Large intestine (tissue), 3 donors: ENCODE measurements at regions not wholly inside any gene's neighbourhood (a gene's known extent, or its start where the extent isn't known, plus 50 kb on each side); places are given as distances from the start of the nearest gene placed in this dataset.

Experiments
- DNase-seq, 2 donors: peaks; one replicate each; pipeline versions ENCODE4 v3.0.0 to v3.0.0-alpha.2; 2013
- H3K27ac ChIP-seq: one replicate; pipeline ENCODE4 v1.5.1; 2013; ENCODE audit warnings: low read length
- H3K27me3 ChIP-seq: 2 replicates; pipeline ENCODE4 v1.6.1; 2013; ENCODE audit warnings: low read length; ENCODE audit not compliant: control insufficient read depth, insufficient read depth
- H3K36me3 ChIP-seq: 2 replicates; pipeline ENCODE4 v1.6.1; 2013; ENCODE audit warnings: low read length; ENCODE audit not compliant: control insufficient read depth, insufficient read depth
- H3K4me1 ChIP-seq: one replicate; pipeline ENCODE4 v1.6.1; 2013; ENCODE audit warnings: low read length; ENCODE audit not compliant: control insufficient read depth, insufficient read depth
- H3K4me3 ChIP-seq: one replicate; pipeline ENCODE4 v1.5.1; 2013; ENCODE audit warnings: low read length
- H3K9me3 ChIP-seq: one replicate; pipeline ENCODE4 v1.6.1; 2013; ENCODE audit warnings: mild to moderate bottlenecking, low read depth, low read length, moderate library complexity; ENCODE audit not compliant: control insufficient read depth
- WGBS: methylation state at CpG from one replicate; pipeline ENCODE4 v1.1.5; 2013; ENCODE audit warnings: low lambda C conversion rate; ENCODE audit not compliant: insufficient coverage; 5-methylcytosine and 5-hydroxymethylcytosine counted together

DNA sequence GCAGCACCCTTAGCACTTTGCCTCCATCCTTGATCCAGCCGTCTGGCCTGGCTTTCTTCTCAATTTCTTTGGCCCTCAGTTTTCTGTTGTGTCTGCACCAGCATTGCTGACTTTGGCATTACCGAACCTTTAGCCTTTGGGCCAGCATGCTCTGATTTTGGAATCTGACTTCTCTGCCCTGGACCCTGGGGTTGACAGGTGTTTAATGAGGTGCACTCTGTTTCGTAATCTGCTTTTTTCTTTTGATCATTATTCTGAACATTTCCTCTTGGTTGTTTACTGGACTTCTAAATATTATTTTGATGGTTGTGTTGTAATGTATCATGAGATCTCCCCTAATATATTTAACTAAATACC, 71.5 kb upstream of the ENPP6 start:
- H3K36me3 ChIP-seq: no peaks in the 10 kb centered on the region
- H3K4me3 ChIP-seq: no peak overlapping the region
- no peak overlapping the region for H3K27ac ChIP-seq
- H3K4me1 ChIP-seq: peaks cover 6% of the 10 kb centered on the region
- 100% methylated on average over 1 of the region's 3 CpGs for WGBS
- no peaks in the 10 kb centered on the region for H3K27me3 ChIP-seq
- no peak for DNase-seq
- no peaks in the 10 kb centered on the region for H3K9me3 ChIP-seq

DNA sequence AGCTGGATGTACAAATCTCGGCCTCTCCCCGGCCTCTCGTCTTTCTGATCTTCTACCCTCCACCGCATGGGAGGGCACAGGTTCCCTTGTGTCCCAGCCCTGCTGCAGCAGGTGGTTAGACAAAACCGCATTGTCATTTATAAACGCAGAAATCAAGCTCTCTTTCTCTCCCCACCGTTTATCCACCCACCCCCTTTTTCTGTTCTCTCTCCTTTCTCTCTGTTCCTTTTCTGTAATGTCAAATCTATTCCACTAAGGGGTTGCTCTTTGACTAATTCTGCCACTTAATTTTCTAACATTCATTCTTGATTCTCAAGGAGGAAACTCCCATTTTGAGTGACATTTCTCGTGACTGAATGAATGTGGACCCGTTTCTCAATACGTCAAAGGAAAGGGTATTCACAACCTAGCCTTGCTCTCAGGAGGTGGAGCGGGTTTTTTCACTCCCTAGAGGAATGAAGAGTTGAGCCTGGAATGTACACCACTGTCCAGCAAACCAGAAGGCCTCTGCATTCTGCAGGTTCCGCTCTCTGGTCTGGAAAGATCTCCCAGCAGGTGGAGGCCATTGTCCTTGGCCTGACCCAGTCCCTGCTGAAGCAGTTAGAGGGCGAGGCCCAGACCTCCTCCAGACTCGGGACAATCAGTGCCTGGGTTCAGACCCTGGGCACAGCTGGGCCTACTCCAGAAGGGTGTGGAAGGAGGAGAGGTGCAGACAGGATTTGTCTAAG, 70.9 kb upstream of the ENPP6 start:
- no peak for DNase-seq
- H3K27ac ChIP-seq: no peak overlapping the region
- WGBS: 38% methylated on average over 1 of the region's 14 CpGs

DNA sequence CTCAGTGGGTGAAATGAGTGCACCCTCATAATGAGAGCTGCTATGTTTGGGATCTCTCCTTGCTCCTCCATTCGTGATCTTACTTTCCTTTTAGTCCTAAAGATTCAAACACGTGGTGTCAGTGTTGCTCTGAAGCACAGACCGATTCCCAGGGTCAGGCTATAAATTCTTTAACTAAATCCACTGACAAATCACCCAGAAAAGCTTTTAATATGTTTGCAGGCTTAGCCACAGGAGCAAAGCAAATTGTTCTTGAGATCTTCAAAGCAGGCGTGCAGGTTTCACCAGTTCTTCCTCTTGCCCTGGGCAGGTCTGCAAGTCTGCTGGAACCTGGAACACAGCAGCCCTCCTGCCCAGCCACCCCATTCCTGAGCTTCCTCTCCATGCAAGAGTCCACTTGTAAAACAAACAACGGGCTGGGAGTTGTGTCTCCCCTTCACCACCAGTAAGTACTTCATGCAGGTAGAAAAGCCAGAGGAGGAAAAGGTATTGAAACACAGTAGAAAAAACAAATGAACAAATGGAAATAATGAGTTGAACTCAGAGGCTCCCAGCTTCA, 70.1 kb upstream of the ENPP6 start:
- WGBS: no CpG with 5 or more reads among the region's 5 CpGs
- peaks cover 8% of the 10 kb centered on the region for H3K4me1 ChIP-seq
- peak in 1 of 2 donors; percentile 68 for DNase-seq
- H3K4me3 ChIP-seq: no peak overlapping the region
- no peaks in the 10 kb centered on the region for H3K9me3 ChIP-seq
- no peaks in the 10 kb centered on the region for H3K36me3 ChIP-seq
- H3K27me3 ChIP-seq: no peaks in the 10 kb centered on the region
- peak overlapping the region; percentile 18 for H3K27ac ChIP-seq

More for the DNA sequence above, 70.9 kb upstream of the ENPP6 start:
- H3K36me3 ChIP-seq: no peaks in the 10 kb centered on the region
- H3K9me3 ChIP-seq: no peaks in the 10 kb centered on the region
- peaks cover 6% of the 10 kb centered on the region for H3K4me1 ChIP-seq
- no peak overlapping the region for H3K4me3 ChIP-seq
- no peaks in the 10 kb centered on the region for H3K27me3 ChIP-seq

DNA sequence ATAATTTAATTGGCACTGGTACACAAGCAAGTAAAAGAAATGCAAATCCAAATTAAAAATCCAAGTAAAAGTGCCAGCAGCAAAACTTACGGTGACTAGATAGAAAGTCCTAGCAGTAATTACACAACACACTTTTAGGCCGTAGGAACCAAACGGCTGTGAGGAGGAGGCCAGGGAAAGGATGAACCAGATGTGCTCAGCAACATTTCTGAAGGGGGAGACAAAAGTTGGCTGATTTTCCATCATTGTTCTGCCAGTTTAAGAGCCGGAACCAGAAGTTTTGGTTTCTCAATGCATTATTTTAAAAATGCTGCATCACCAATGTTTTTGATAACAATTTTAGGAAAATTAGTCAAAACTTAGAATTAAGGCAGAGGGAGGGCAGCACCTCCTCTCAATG, 68.7 kb upstream of the ENPP6 start:
- H3K9me3 ChIP-seq: no peaks in the 10 kb centered on the region
- DNase-seq: no peak
- H3K27me3 ChIP-seq: no peaks in the 10 kb centered on the region
- H3K4me3 ChIP-seq: no peak overlapping the region
- H3K4me1 ChIP-seq: peaks cover 17% of the 10 kb centered on the region
- no peaks in the 10 kb centered on the region for H3K36me3 ChIP-seq
- WGBS: 80% methylated on average over 1 of the region's 4 CpGs
- no peak overlapping the region for H3K27ac ChIP-seq

DNA sequence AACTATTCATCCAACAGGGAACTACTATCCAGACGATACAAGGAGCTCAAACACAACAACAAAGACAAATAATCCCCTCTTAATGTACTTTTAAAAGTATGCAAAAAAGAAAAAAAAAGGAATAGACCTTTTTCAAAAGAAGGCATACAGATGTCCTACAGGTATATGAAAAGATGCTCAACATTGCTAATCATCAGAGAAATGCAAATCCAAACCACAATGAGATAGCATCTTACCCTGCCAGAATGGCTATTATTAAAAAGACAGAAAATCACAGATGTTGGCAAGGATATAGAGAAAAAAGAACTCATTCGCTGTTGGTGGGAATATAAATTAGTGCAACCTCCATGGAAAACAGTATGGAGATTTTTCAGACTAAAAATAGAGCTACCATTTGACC, 67.1 kb upstream of the ENPP6 start:
- WGBS: 100% methylated on average over 2 of the region's 2 CpGs
- H3K4me3 ChIP-seq: no peak overlapping the region
- no peaks in the 10 kb centered on the region for H3K9me3 ChIP-seq
- no peaks in the 10 kb centered on the region for H3K27me3 ChIP-seq
- DNase-seq: no peak
- H3K27ac ChIP-seq: no peak overlapping the region
- no peaks in the 10 kb centered on the region for H3K36me3 ChIP-seq
- peaks cover 17% of the 10 kb centered on the region for H3K4me1 ChIP-seq

DNA sequence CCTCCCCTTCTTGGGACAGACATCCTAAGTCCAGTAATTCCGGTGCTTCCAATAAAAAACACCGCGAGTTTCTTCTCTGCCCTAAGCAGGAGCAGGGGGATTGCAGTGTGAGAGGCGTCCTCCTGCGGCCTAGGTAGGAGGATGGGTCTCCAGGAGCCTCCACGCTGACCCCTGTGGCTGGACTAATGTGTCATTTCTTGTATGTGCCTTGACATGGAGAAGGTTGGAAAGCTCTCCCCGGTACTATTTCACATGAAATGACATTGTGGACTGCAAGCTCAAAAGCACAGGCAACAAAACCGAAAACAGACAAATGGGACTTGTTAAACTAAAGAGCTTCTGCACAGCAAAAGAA, 66.6 kb upstream of the ENPP6 start:
- no peak overlapping the region for H3K4me3 ChIP-seq
- DNase-seq: no peak
- no peaks in the 10 kb centered on the region for H3K27me3 ChIP-seq
- H3K36me3 ChIP-seq: no peaks in the 10 kb centered on the region
- H3K27ac ChIP-seq: no peak overlapping the region
- no CpG with 5 or more reads among the region's 8 CpGs for WGBS
- H3K9me3 ChIP-seq: no peaks in the 10 kb centered on the region
- H3K4me1 ChIP-seq: peaks cover 17% of the 10 kb centered on the region

DNA sequence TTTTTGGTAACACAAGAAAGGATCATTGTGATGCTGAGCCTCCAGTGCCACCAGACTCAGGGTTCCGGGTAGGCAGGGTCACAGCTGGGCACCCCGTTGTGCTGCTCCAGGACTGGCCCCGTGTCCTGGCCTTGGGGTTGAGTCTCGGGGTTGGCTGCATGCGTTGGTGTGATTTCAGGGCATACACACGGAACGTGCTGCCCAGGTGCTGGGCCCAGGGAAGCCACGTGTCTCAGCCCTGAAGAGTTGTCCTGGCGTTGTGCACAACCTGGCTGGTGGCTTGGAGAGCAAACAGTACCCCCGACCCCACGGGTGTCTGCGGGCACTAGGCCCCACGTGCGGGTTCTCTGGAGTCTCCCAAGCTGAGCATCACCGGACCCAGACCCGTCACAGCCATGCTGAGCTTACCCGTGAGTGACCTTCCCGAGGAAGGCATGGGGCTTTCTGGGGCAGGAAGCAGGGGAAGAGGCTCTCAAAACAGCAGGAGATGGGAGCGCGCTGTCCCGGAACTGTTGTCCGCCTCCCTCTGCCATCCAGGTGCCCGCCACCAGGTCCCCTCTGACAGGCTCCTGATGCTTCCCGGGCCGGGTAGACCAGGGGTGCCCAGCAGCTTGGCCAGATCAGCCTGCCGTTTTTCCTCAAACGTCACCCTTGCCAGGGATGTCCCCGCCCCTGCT, 66.1 kb upstream of the ENPP6 start:
- Histone ChIP-seq H3K27ac (no peak overlapping the region), H3K27me3 (no peaks in the 10 kb centered on the region), H3K9me3 (no peaks in the 10 kb centered on the region), H3K4me1 (peaks cover 17% of the 10 kb centered on the region), H3K36me3 (no peaks in the 10 kb centered on the region), H3K4me3 (no peak overlapping the region)
- no peak for DNase-seq
- WGBS: 100% methylated on average over 1 of the region's 28 CpGs

DNA sequence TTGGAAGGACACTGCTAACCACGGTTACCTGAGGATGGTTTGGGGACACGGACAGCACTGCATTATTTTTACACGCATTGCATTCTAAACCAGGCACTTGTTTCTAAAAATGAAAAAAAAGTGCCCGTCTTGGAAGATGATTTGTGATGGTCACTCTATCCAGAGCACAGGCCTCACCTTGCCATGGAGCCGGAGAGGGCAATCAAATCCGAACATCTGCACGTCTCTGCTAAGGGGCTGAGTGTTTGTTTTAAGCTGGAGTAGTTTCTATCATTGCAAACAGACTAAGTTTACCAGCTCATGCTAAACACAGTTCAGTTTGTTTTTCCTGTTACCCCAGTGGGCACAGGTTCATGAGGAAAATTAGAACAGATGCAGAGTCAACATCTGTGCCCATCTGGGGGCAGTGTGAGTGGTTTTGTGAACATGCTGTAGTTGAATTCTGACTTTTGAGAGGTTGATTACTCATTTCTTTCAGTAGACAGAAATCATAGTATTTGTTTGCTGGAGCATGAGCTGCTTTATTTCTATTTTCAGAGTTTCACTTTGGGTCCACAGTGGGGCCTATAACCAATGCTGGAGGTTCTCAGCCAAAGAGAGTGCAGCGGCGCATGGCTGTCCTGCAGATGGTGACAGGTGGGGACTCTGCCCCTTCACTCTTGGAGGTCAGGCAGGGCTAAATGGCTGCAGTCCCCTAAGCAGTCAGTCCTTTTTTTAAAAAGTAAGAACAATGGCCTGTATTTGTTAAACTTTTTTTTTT, 65.4 kb upstream of the ENPP6 start:
- Histone ChIP-seq H3K27ac (peak overlapping the region; percentile 37), H3K4me1 (peaks cover 17% of the 10 kb centered on the region), H3K27me3 (no peaks in the 10 kb centered on the region), H3K4me3 (no peak overlapping the region), H3K9me3 (no peaks in the 10 kb centered on the region), H3K36me3 (no peaks in the 10 kb centered on the region)
- WGBS: 100% methylated on average over 1 of the region's 9 CpGs
- DNase-seq: no peak

DNA sequence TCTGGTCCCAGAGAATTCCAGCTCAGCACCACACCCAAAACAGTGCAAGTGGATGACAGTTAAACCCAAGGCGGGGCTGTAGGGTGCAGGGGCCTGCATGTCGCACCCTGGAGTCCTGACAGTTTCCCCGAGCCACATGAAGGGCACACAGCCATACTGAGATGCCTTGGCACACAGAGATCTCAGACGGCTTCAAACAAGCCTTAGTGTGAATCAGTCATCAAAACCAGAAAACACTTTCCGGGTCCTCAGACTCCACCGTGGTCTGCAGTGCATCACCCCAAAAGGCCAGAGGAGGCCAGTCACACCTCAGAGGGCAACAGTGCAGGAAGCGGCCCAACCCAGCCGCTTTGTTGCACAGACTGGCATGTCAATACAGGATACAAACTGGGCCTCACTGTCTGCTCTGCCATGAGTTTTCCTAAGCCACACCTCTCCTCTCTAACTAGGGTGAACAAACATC, 64.6 kb upstream of the ENPP6 start:
- no CpG with 5 or more reads among the region's 8 CpGs for WGBS
- Histone ChIP-seq H3K36me3 (no peaks in the 10 kb centered on the region), H3K4me3 (no peak overlapping the region), H3K4me1 (peaks cover 18% of the 10 kb centered on the region), H3K27me3 (no peaks in the 10 kb centered on the region), H3K27ac (no peak overlapping the region), H3K9me3 (peaks cover 3% of the 10 kb centered on the region)
- DNase-seq: peak in 1 of 2 donors; percentile 51
